ENCODE measurements at regions not wholly inside any gene's neighbourhood (a gene's known extent, or its start where the extent isn't known, plus 50 kb on each side); places are given as distances from the start of the nearest gene placed in this dataset.

DNA sequence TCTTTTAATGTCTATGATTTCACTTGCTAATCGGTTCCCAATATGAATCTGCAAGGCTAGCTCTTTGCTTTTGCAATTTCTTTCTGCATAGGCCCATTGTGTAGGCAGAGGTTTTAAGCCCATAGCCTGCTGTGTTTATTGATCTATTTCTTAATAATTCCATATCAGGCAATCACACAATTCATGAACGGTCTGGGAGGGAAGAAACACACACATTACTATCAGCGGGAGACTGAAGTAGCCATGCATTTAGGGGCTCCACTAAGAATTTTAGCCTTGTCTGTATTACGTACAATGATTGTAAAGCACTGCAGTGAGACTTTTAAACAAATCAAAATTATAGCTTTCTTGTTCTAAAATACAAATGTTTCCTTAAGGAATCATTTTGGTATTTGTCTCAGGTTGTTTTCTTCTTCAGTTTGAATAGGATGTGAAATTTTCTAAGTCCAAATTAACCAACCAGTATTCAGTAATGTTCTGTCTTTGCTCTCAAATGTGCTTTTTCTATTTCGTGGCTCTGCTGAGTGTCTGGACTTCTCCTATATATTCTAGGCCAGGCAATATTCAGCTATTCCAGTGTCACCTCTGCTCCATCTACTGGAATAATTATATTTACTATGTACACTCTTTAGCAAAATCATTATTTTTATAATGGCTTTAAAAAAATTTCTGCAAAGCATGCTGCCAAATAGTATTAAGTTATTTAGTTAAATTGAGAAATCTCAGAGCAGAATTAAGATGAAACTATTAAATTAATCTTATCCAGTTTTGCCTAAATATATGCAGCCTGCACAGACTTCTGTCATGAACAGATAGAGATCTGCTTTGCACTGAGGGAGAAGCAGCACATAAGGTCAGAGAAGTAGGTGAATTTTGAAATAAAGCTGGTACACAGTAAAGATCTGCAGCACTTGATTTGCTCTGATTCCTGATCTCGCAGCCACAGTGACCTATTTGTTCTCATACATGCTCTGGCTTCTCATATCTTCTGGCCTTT, 103.0 kb upstream of the NAALADL2 start:
- Histone ChIP-seq H3K4ac (replicated peaks; ENCODE audit: insufficient read length, low read depth, low read length) (no peak overlapping the region), H3K79me1 (ENCODE audit: low read depth, low read length) (no peaks in the 10 kb centered on the region), H3K18ac (ENCODE audit: extremely low read depth, low read length) (no peak overlapping the region), H3K36me3 (ENCODE audit: control insufficient read depth in 2 of 4, insufficient read depth in 4 of 4, low read length in 3 of 4) (no peaks in the 10 kb centered on the region), H3K14ac (ENCODE audit: insufficient read length) (no peak overlapping the region), H4K91ac (replicated peaks; ENCODE audit: insufficient read length, low read length) (no peak overlapping the region), H4K5ac (ENCODE audit: insufficient read length, low read depth, low read length) (no peak overlapping the region), H3K23me2 (ENCODE audit: low read depth, low read length) (no peaks in the 10 kb centered on the region), H4K8ac (ENCODE audit: extremely low read depth, insufficient read depth, low read length) (no peak overlapping the region), H3K56ac (replicated peaks; ENCODE audit: insufficient read length, low read depth, low read length) (no peak overlapping the region), H3K4me3 (ENCODE audit: extremely low read depth in 1 of 4, insufficient read depth in 2 of 4, low read depth in 3 of 4, low read length in 4 of 4) (no peak overlapping the region), H2BK15ac (ENCODE audit: low read length) (no peak overlapping the region), H3K4me2 (ENCODE audit: insufficient read depth in 1 of 2, low read depth in 2 of 2, low read length in 2 of 2) (no peak overlapping the region), H3K9ac (replicated peaks in 1 of 4; ENCODE audit: extremely low read depth in 1 of 4, low read depth in 3 of 4, low read length in 3 of 4) (no peak overlapping the region), H3K27ac (ENCODE audit: low read depth, low read length) (no peak overlapping the region), H3K9me3 (ENCODE audit: insufficient read depth in 2 of 2, low read depth in 1 of 2, low read length in 1 of 2) (no peaks in the 10 kb centered on the region), H3K23ac (ENCODE audit: insufficient read length) (no peak overlapping the region), H2AFZ (ENCODE audit: low read length) (no peak overlapping the region), H2BK20ac (ENCODE audit: low read length) (no peak overlapping the region), H3K27me3 (replicated peaks in 1 of 4; ENCODE audit: control insufficient read depth in 3 of 4, extremely low read depth in 1 of 4, insufficient read depth in 3 of 4, low read length in 3 of 4) (no peaks in the 10 kb centered on the region), H2BK12ac (ENCODE audit: low read depth, low read length) (no peak overlapping the region), H2AK5ac (ENCODE audit: low read depth, low read length) (no peak overlapping the region), H2BK120ac (replicated peaks; ENCODE audit: low read depth, low read length) (no peak overlapping the region), H2BK5ac (ENCODE audit: low read depth, low read length) (no peak overlapping the region), H3K4me1 (replicated peaks in 1 of 4; ENCODE audit: control insufficient read depth in 3 of 4, insufficient read depth in 4 of 4, low read length in 3 of 4) (no peaks in the 10 kb centered on the region), H4K20me1 (replicated peaks in 1 of 2; ENCODE audit: control insufficient read depth in 1 of 2, insufficient read depth in 2 of 2, low read length in 2 of 2) (no peaks in the 10 kb centered on the region), H3K79me2 (ENCODE audit: control insufficient read depth in 1 of 2, insufficient read depth in 2 of 2, low read length in 2 of 2) (no peaks in the 10 kb centered on the region)
- DNase-seq (ENCODE audit: low read depth in 1 of 2, low spot score in 2 of 2), result no peak
- TF ChIP-seq MAX (IDR thresholded peaks at IDR 0.05) (no peak), POLR2AphosphoS5 (IDR thresholded peaks at IDR 0.05; ENCODE audit: low read depth, low read length) (no peak), TBP (IDR thresholded peaks at IDR 0.05; ENCODE audit: low read depth, low read length) (no peak), CBX5 (IDR thresholded peaks at IDR 0.05; ENCODE audit: low read depth, low read length) (no peak), BACH1 (IDR thresholded peaks at IDR 0.05; ENCODE audit: low read length) (no peak), RFX5 (IDR thresholded peaks at IDR 0.05; ENCODE audit: borderline replicate concordance, low read depth, low read length) (no peak), GABPA (IDR thresholded peaks at IDR 0.05; ENCODE audit: borderline replicate concordance, insufficient read depth, low read length) (no peak), CHD1 (IDR thresholded peaks at IDR 0.05; ENCODE audit: low read depth, low read length) (no peak), NANOG (IDR thresholded peaks at IDR 0.05; ENCODE audit: insufficient read depth, low read depth, low read length, poor library complexity, severe bottlenecking) (no peak), GTF2F1 (IDR thresholded peaks at IDR 0.05; ENCODE audit: borderline replicate concordance, low read depth, low read length) (no peak)
- 85% methylated on average over 6 of the region's 6 CpGs; no CpG with 5 or more reads in 1 of the 2 experiments for WGBS, 2 experiments (ENCODE audit: extremely low coverage in 1 of 2, insufficient coverage in 1 of 2, insufficient read length in 1 of 2, insufficient replicate concordance in 2 of 2, low coverage in 1 of 2, low lambda C conversion rate in 2 of 2, missing lambda C conversion rate in 1 of 2)
- FAIRE-seq, result no peak
- ChIA-PET CTCF (ENCODE audit: partially characterized antibody) (no interaction called here), POLR2A (ENCODE audit: partially characterized antibody) (no interaction called here)
